Spleen (tissue), 11 donors: ENCODE measurements at regions not wholly inside any gene's neighbourhood (a gene's known extent, or its start where the extent isn't known, plus 50 kb on each side); places are given as distances from the start of the nearest gene placed in this dataset.
A peak's percentile ranks its signal among the peaks of the same experiment; 100 is the strongest.

Experiments used
- DNase-seq: peaks from one replicate; pipeline ENCODE4 v3.0.0-alpha.2; 2020
- H3K27ac ChIP-seq, 8 donors: fragments of 200-600 bp; sonication (generic) in 7 of 8; 1 replicate in 4 of 8; 2 replicates in 4 of 8; pipeline versions ENCODE4 v1.5.0 to v1.8.0; 2016 to 2021; ENCODE audit warnings: inconsistent platforms in 4 of 8, mild to moderate bottlenecking in 4 of 8, moderate library complexity in 1 of 8
- H3K27me3 ChIP-seq, 7 donors: fragments of 200-600 bp; sonication (generic) in 6 of 7; replicated peaks in 1 of 7; 1 replicate in 4 of 7; 2 replicates in 3 of 7; pipeline versions ENCODE4 v1.5.0 to v1.8.0; 2016 to 2021; ENCODE audit warnings: inconsistent platforms in 3 of 7, mild to moderate bottlenecking in 1 of 7
- H3K36me3 ChIP-seq, 6 donors: fragments of 200-600 bp; sonication (generic) in 5 of 6; 1 replicate in 4 of 6; 2 replicates in 2 of 6; pipeline versions ENCODE4 v1.5.0 to v1.8.0; 2016 to 2021; ENCODE audit warnings: inconsistent platforms in 2 of 6
- H3K4me1 ChIP-seq, 6 donors: fragments of 200-600 bp; sonication (generic) in 5 of 6; 1 replicate in 3 of 6; 2 replicates in 3 of 6; pipeline versions ENCODE4 v1.5.0 to v1.8.0; 2016 to 2021; ENCODE audit warnings: inconsistent platforms in 3 of 6
- H3K4me3 ChIP-seq, 8 donors: fragments of 200-600 bp; sonication (generic) in 7 of 8; 1 replicate in 4 of 8; 2 replicates in 4 of 8; pipeline versions ENCODE4 v1.5.0 to v1.8.0; 2016 to 2021; ENCODE audit warnings: inconsistent platforms in 4 of 8, mild to moderate bottlenecking in 4 of 8, moderate library complexity in 2 of 8
- H3K9me3 ChIP-seq, 8 donors: fragments of 200-600 bp; sonication (generic) in 7 of 8; 1 replicate in 4 of 8; 2 replicates in 4 of 8; pipeline versions ENCODE4 v1.5.0 to v1.8.0; 2016 to 2021; ENCODE audit warnings: inconsistent platforms in 4 of 8
- POLR2A ChIP-seq, 3 donors: fragments of 450-650 bp; IDR thresholded peaks; one replicate each; pipeline ENCODE4 v1.5.1; 2017; ENCODE audit warnings: antibody characterized with exemption in 3 of 3, mild to moderate bottlenecking in 1 of 3
- POLR2AphosphoS5 ChIP-seq, 3 donors: sonication (generic); formaldehyde crosslinking; IDR thresholded peaks; one replicate each; pipeline ENCODE4 v1.5.1; 2017; ENCODE audit warnings: antibody characterized with exemption in 3 of 3
- WGBS, 5 donors: extraction: QIAGEN DNeasy Blood & Tissue Kit in 3 of 5; methylation state at CpG; one replicate each; pipeline versions ENCODE4 v1.1.5 to v1.1.7; 2013 to 2018; 5-methylcytosine and 5-hydroxymethylcytosine counted together
- intact Hi-C: fragments of 100-400 bp; cut with DNase I; formaldehyde crosslinking; loops from one replicate; pipeline ENCODE4 v1.15.0; 2023; ENCODE audit warnings: low total_unique reads
- TF ChIP-seq, protein P1 (sequence below), 11 experiments: fragments of 200-600 bp in 7 of 11; fragments of 450-650 bp in 4 of 11; sonication (generic) in 4 of 11; IDR thresholded peaks in 8 of 11; conservative IDR thresholded peaks in 3 of 11; 1 replicate in 7 of 11; 2 replicates in 4 of 11; pipeline versions ENCODE4 v1.4.0 to v1.8.0; 2016 to 2021; ENCODE audit warnings: antibody characterized with exemption in 11 of 11, inconsistent platforms in 4 of 11, mild to moderate bottlenecking in 1 of 11
- donor health status: healthy with polysubstance abuse.
- donor health status: DM: no; HTN: no; CAD: no; lungs with moderate emphysema.
- donor health status: DM: no; HTN: no; CAD: no.
- donor health status: Bipolar disorder and iron deficiency.
- donor health status: healthy.
- donor health status: DM: no; HTN: no; CAD: no.
- donor health status: DM: yes; HTN: yes; CAD: no.

DNA sequence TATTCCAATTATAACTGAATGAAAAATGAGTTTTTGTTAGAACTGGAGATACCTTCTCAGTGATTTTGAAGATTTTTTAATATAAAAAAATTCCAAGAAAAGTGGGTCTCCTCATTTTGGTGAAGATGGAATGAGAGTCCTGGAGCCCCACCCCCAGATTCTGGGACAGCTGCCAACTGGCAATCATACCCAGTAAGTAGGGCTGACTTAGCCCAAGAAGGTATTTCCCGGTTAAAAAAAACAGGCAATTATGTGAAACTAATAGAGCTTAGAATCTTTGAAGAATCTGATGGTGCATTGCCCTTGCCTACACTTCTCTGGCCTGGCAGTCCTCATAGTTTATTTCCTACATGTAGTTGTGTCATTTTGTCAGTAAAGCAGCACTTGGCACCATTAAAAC is 52.8 kb upstream of the VWDE start:
- Histone ChIP-seq H3K27me3 (peaks cover 0 to 7% (median 0%) of the 10 kb centered on the region in 7 donors), H3K27ac (no peak overlapping the region), H3K9me3 (no peaks in the 10 kb centered on the region), H3K4me1 (no peaks in the 10 kb centered on the region), H3K36me3 (no peaks in the 10 kb centered on the region), H3K4me3 (no peak overlapping the region)
- WGBS, 5 donors, result 41 to 69% (median 45%) methylated on average over 1 of the region's 1 CpG
- no peak for DNase-seq
- intact Hi-C loops, result no loop called here
- no peak for TF ChIP-seq POLR2A (IDR thresholded peaks at IDR 0.05)

DNA sequence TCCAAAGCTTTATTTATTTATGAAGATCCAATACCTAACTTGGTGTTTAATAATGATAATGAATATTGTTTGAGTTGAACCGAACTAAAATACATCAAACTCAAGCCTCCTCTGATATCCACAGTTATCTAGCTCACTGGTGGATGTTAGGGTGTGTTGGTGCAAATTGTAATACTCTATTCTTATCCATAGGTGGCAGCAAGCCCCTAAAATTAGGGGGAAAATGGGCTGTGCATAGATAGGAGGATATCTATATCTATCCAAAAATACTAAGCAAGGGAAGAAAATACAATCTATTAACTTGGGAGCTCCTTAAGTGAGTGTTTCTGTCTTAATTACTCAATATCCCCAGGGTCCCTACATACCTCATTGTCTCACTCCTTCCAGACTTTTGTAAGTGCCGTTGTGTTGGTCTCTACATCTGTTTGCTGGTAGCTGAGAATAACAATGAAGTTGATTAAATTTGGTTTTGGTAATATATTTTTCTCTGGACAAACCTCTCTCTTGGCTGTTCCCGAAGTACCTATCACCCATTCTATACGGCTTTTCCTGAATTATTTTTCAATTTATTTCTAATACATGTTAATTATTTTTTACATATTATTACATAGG is 55.0 kb upstream of the VWDE start:
- H3K9me3 ChIP-seq, result no peaks in the 10 kb centered on the region
- H3K4me3 ChIP-seq, result no peak overlapping the region
- H3K27ac ChIP-seq, result no peak overlapping the region
- no peaks in the 10 kb centered on the region for H3K4me1 ChIP-seq
- intact Hi-C loops, result no loop called here
- DNase-seq, result no peak
- H3K27me3 ChIP-seq, result peaks cover 0 to 7% (median 0%) of the 10 kb centered on the region in 7 donors
- H3K36me3 ChIP-seq, result no peaks in the 10 kb centered on the region
- 31 to 51% (median 41%) methylated on average over 4 of the region's 4 CpGs for WGBS, 5 donors
- TF ChIP-seq, protein P1, sequence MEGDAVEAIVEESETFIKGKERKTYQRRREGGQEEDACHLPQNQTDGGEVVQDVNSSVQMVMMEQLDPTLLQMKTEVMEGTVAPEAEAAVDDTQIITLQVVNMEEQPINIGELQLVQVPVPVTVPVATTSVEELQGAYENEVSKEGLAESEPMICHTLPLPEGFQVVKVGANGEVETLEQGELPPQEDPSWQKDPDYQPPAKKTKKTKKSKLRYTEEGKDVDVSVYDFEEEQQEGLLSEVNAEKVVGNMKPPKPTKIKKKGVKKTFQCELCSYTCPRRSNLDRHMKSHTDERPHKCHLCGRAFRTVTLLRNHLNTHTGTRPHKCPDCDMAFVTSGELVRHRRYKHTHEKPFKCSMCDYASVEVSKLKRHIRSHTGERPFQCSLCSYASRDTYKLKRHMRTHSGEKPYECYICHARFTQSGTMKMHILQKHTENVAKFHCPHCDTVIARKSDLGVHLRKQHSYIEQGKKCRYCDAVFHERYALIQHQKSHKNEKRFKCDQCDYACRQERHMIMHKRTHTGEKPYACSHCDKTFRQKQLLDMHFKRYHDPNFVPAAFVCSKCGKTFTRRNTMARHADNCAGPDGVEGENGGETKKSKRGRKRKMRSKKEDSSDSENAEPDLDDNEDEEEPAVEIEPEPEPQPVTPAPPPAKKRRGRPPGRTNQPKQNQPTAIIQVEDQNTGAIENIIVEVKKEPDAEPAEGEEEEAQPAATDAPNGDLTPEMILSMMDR (IDR thresholded peaks at IDR 0.05 in 8 of 11, conservative IDR thresholded peaks at IDR 0.05 in 3 of 11), result peak in 9 of 11 experiments; percentile 32 to 66 (median 49)
- no peak for TF ChIP-seq POLR2AphosphoS5 (IDR thresholded peaks at IDR 0.05)

DNA sequence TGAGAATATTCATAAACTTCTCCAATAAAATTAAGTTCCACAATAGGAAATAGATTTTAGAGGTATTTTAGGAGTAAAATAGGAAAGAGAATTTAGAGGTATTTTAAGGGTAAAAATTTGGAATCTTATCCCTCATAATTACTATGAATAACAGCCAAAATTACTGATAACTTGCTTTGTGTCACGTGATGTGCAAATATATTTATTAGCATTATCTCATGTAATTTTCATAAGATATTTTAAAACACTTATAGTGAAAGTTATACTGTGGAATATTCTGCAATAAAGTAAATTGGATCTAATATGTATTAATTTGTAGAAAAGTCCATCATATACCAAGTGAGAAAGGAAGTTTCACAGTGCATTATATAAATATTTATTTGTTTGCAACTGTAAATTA is 64.2 kb upstream of the VWDE start:
- no peaks in the 10 kb centered on the region for H3K36me3 ChIP-seq
- intact Hi-C loops, result no loop called here
- TF ChIP-seq POLR2AphosphoS5 (IDR thresholded peaks at IDR 0.05) (no peak), POLR2A (IDR thresholded peaks at IDR 0.05) (no peak)
- TF ChIP-seq, protein P1 (IDR thresholded peaks at IDR 0.05 in 8 of 11, conservative IDR thresholded peaks at IDR 0.05 in 3 of 11), result no peak
- DNase-seq, result no peak
- H3K4me3 ChIP-seq, result no peak overlapping the region
- H3K27me3 ChIP-seq, result no peaks in the 10 kb centered on the region
- H3K27ac ChIP-seq, result no peak overlapping the region
- no peaks in the 10 kb centered on the region for H3K9me3 ChIP-seq
- no peaks in the 10 kb centered on the region for H3K4me1 ChIP-seq
- 86 to 100% (median 88%) methylated on average over 1 of the region's 1 CpG for WGBS, 5 donors

DNA sequence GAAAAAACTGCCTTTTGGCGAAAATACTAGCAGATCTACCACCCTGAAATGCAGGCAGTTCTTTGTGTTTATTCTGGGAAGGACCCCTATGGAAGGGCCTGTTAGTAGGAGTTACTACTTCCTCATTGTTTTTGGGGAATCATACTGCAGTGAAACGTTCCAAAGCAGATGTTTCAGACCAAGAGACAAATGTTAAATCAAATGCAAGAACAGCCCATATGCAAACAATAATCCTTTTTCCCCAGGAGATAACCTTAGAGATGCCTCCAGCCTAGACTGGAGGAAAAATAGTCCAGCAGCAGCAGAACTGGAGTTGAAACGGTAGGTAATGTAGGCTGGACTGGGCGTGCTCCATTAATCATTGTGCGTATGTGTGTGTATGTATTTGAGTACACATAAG is 65.9 kb upstream of the VWDE start:
- H3K4me1 ChIP-seq, result no peaks in the 10 kb centered on the region
- TF ChIP-seq POLR2A (IDR thresholded peaks at IDR 0.05) (no peak), POLR2AphosphoS5 (IDR thresholded peaks at IDR 0.05) (no peak)
- TF ChIP-seq, protein P1 (IDR thresholded peaks at IDR 0.05 in 8 of 11, conservative IDR thresholded peaks at IDR 0.05 in 3 of 11), result no peak
- no peaks in the 10 kb centered on the region for H3K27me3 ChIP-seq
- no peaks in the 10 kb centered on the region for H3K9me3 ChIP-seq
- intact Hi-C loops, result no loop called here
- no peak overlapping the region for H3K27ac ChIP-seq
- H3K36me3 ChIP-seq, result no peaks in the 10 kb centered on the region
- no peak overlapping the region for H3K4me3 ChIP-seq
- DNase-seq, result no peak
- 76 to 84% (median 79%) methylated on average over 5 of the region's 5 CpGs for WGBS, 5 donors

DNA sequence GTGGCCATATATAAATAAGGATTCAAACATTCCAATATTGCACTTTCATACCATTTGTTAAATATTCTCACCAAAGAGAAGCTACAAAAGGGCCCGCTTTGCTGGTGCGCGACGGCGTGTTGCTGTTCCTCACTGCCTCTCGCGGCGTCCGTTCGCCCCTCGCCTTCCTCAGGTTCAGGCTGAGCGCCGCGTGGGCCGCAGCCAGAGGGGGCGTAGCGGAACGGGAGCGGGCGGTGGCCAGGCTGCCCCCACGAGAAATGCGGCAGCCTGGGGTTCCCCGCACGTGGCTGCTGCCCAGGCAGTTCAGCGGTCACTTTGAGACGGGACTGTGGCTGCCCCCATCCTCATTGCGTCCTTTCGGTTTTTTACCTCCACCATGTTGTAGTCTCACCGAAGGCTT is 67.3 kb upstream of the VWDE start:
- no peak for DNase-seq
- no peak overlapping the region for H3K27ac ChIP-seq
- TF ChIP-seq, protein P1 (IDR thresholded peaks at IDR 0.05 in 8 of 11, conservative IDR thresholded peaks at IDR 0.05 in 3 of 11), result no peak
- TF ChIP-seq POLR2AphosphoS5 (IDR thresholded peaks at IDR 0.05), result no peak
- no peak for TF ChIP-seq POLR2A (IDR thresholded peaks at IDR 0.05)
- H3K9me3 ChIP-seq, result no peaks in the 10 kb centered on the region
- no peaks in the 10 kb centered on the region for H3K4me1 ChIP-seq
- WGBS, 5 donors, result 93 to 98% (median 96%) methylated on average over 28 to 29 of the region's 29 CpGs
- intact Hi-C loops, result no loop called here
- H3K4me3 ChIP-seq, result no peak overlapping the region
- no peaks in the 10 kb centered on the region for H3K27me3 ChIP-seq
- no peaks in the 10 kb centered on the region for H3K36me3 ChIP-seq
